DOHH2 (cell line): ENCODE measurements at regions not wholly inside any gene's neighbourhood (a gene's known extent, or its start where the extent isn't known, plus 50 kb on each side); places are given as distances from the start of the nearest gene placed in this dataset.

Experiments
- H3F3A ChIP-seq: fragments of 200-600 bp; sonication (generic), shearing (Covaris generic); 2 replicates; pipeline ENCODE4 v1.6.0; 2016; ENCODE audit warnings: antibody characterized with exemption, mild to moderate bottlenecking; ENCODE audit not compliant: control insufficient read depth, insufficient read depth
- H3K27ac ChIP-seq: fragments of 200-600 bp; sonication (generic); 2 replicates; pipeline ENCODE4 v1.5.1; 2014; ENCODE audit warnings: low read depth, mild to moderate bottlenecking, low read length, moderate library complexity
- H3K27me3 ChIP-seq: fragments of 200-600 bp; sonication (generic); 2 replicates; pipeline ENCODE4 v1.6.1; 2014; ENCODE audit warnings: mild to moderate bottlenecking, low read length, mixed read lengths; ENCODE audit not compliant: control insufficient read depth
- H3K36me3 ChIP-seq: fragments of 200-600 bp; sonication (generic); 2 replicates; pipeline ENCODE4 v1.6.1; 2014; ENCODE audit warnings: mild to moderate bottlenecking, low read length, moderate library complexity, mixed read lengths; ENCODE audit not compliant: control insufficient read depth
- H3K4me1 ChIP-seq: fragments of 200-600 bp; sonication (generic); 2 replicates; pipeline ENCODE4 v1.6.1; 2014; ENCODE audit warnings: mild to moderate bottlenecking, low read length, mixed read lengths; ENCODE audit not compliant: control insufficient read depth
- H3K4me2 ChIP-seq: fragments of 200-600 bp; sonication (generic); 2 replicates; pipeline ENCODE4 v1.6.0; 2014; ENCODE audit warnings: mild to moderate bottlenecking, low read length, moderate library complexity
- H3K4me3 ChIP-seq: fragments of 200-600 bp; sonication (generic); 2 replicates; pipeline ENCODE4 v1.5.1; 2014; ENCODE audit warnings: mild to moderate bottlenecking, low read length, mixed read lengths
- H3K79me2 ChIP-seq: fragments of 200-600 bp; sonication (generic); 2 replicates; pipeline ENCODE4 v1.6.1; 2014; ENCODE audit warnings: mild to moderate bottlenecking, low read length, mixed read lengths; ENCODE audit not compliant: control insufficient read depth
- H3K9me2 ChIP-seq: fragments of 200-600 bp; sonication (generic); replicated peaks from 2 replicates; pipeline ENCODE4 v1.6.1; 2014; ENCODE audit warnings: mild to moderate bottlenecking, low read length, mixed read lengths; ENCODE audit not compliant: control insufficient read depth
- H3K9me3 ChIP-seq: fragments of 200-600 bp; sonication (generic); 2 replicates; pipeline ENCODE4 v1.6.1; 2014; ENCODE audit warnings: antibody characterized with exemption, low read length, mixed read lengths; ENCODE audit not compliant: control insufficient read depth, insufficient read depth
- H4K20me1 ChIP-seq: fragments of 200-600 bp; sonication (generic); 2 replicates; pipeline ENCODE4 v1.6.0; 2014; ENCODE audit warnings: low read depth, mild to moderate bottlenecking, antibody characterized with exemption, low read length, moderate library complexity; ENCODE audit not compliant: control insufficient read depth, insufficient read depth
- EZH2phosphoT487 ChIP-seq: fragments of 200-600 bp; sonication (generic); IDR thresholded peaks from 2 replicates; pipeline ENCODE4 v1.6.1; 2017; ENCODE audit warnings: borderline replicate concordance, mild to moderate bottlenecking, antibody characterized with exemption, low read length, moderate library complexity, mixed read lengths
- TF ChIP-seq, protein P1 (sequence below): fragments of 200-600 bp; sonication (generic); IDR thresholded peaks from one replicate; pipeline ENCODE4 v1.5.1; 2014; ENCODE audit warnings: antibody characterized with exemption, mild to moderate bottlenecking, low read depth, low read length; ENCODE audit not compliant: poor library complexity, severe bottlenecking

DNA sequence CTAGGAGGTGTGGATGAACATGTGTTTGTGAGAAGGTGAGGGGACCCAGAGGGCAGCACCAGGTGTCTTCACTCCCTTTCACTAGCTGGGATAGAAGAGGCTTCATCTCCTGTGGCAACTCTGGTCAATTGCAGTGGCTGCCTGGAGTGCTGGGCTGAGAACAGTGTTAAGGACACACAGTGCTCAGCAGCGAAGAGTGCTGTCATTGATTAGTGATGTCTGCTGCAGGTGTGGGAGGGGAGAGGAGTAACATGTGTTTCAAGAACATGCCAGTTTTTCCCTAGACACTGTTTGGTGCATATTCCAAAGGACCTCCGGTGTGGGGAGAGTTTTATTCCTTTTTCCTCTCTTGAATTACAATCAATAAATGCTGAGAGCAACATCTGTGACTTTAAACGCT lies 95.9 kb upstream of the CXCR4 start:
- Histone ChIP-seq H3K36me3 (no peaks in the 10 kb centered on the region), H3F3A (peaks cover 23% of the 10 kb centered on the region), H4K20me1 (no peaks in the 10 kb centered on the region), H3K27me3 (peaks cover 64% of the 10 kb centered on the region), H3K4me2 (peak overlapping the region; percentile 50), H3K9me2 (no peaks in the 10 kb centered on the region), H3K4me3 (no peak overlapping the region), H3K27ac (no peak overlapping the region), H3K4me1 (peaks cover 60% of the 10 kb centered on the region), H3K9me3 (peaks cover 12% of the 10 kb centered on the region), H3K79me2 (no peaks in the 10 kb centered on the region)
- no peak for TF ChIP-seq EZH2phosphoT487
- TF ChIP-seq, protein P1, sequence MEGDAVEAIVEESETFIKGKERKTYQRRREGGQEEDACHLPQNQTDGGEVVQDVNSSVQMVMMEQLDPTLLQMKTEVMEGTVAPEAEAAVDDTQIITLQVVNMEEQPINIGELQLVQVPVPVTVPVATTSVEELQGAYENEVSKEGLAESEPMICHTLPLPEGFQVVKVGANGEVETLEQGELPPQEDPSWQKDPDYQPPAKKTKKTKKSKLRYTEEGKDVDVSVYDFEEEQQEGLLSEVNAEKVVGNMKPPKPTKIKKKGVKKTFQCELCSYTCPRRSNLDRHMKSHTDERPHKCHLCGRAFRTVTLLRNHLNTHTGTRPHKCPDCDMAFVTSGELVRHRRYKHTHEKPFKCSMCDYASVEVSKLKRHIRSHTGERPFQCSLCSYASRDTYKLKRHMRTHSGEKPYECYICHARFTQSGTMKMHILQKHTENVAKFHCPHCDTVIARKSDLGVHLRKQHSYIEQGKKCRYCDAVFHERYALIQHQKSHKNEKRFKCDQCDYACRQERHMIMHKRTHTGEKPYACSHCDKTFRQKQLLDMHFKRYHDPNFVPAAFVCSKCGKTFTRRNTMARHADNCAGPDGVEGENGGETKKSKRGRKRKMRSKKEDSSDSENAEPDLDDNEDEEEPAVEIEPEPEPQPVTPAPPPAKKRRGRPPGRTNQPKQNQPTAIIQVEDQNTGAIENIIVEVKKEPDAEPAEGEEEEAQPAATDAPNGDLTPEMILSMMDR = no peak

DNA sequence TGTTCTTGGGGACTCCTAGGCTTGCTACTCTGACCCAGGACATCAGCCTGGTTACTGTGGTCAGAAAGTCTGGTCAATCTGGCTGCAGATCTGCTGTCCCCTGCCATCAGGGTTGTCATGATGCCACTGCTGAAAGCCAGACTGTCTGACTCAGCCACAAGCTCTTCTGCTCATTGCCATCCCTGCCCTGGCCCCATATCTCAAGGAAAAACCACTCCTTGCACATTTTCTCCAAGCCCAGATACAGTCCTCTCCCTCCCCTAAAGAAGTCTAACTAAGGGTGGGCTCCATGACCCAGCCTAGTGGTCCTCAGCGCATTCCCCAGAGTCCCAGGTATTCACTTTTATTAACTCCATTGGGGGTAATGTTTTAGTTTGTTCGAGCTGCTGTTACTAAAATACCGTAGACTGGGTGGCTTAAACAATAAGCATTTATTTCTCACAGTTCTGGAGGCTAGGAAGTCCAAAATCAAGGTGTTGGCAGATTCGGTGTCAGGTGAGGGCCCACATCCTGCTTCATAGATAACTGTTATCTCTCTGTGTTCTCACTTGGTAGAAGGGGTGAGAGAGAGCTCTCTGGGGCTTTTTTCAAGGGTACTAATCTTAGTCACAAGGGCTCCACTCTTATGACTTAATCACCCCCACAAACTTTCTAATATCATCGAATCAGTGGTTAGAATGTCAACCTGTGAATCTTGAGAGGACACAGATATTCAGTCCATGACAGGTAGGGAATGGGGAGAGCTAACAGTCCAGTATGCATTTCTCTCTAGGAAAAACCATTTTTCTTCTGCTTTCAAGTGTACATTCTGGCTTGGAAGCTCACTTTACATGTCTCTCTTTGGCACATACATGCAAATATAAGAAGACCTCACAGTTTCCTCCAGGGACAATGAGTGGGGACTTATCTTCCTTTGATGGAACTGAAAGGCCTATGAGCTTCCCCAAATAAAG lies 94.8 kb upstream of the CXCR4 start:
- Histone ChIP-seq H3K4me3 (peak overlapping the region; percentile 19; the same call in 1 of the 2 replicates), H3K9me3 (peaks cover 15% of the 10 kb centered on the region), H3K79me2 (no peaks in the 10 kb centered on the region), H4K20me1 (no peaks in the 10 kb centered on the region), H3K4me2 (peak overlapping the region; percentile 50), H3K4me1 (peaks cover 72% of the 10 kb centered on the region), H3K36me3 (no peaks in the 10 kb centered on the region), H3K9me2 (no peaks in the 10 kb centered on the region), H3K27me3 (peaks cover 53% of the 10 kb centered on the region), H3F3A (peaks cover 23% of the 10 kb centered on the region), H3K27ac (no peak overlapping the region)
- TF ChIP-seq EZH2phosphoT487 = no peak
- TF ChIP-seq, protein P1 = no peak

DNA sequence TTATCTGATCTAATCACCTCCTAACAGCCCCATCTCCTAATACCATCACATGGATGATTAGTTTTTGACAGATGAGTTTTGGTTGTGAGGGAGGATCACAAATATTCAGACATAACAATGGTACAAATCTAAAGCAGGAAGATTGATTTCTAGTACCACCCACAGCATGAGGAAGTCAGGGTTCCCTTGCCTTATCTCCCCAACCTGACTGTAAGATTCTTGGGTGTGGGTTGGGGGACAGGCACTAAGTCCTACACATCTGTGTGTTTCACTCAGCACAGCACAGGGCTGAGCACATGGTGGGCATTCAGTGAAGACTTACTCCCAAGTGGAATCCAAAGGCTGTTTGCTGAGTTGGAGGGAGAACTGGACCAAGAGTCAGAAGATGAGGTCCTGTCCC lies 93.8 kb upstream of the CXCR4 start:
- Histone ChIP-seq H3K4me2 (no peak overlapping the region), H3K4me3 (no peak overlapping the region)

More for the DNA sequence above, 93.8 kb upstream of the CXCR4 start:
- H3K9me2 ChIP-seq = no peaks in the 10 kb centered on the region
- no peaks in the 10 kb centered on the region for H3K36me3 ChIP-seq
- peaks cover 43% of the 10 kb centered on the region for H3K27me3 ChIP-seq
- H4K20me1 ChIP-seq = no peaks in the 10 kb centered on the region
- no peaks in the 10 kb centered on the region for H3K79me2 ChIP-seq
- peaks cover 26% of the 10 kb centered on the region for H3F3A ChIP-seq
- peaks cover 15% of the 10 kb centered on the region for H3K9me3 ChIP-seq
- no peak for TF ChIP-seq EZH2phosphoT487
- TF ChIP-seq, protein P1 = no peak
- peaks cover 82% of the 10 kb centered on the region for H3K4me1 ChIP-seq
- no peak overlapping the region for H3K27ac ChIP-seq
